RWPE1 (cell line): ENCODE measurements at regions not wholly inside any gene's neighbourhood (a gene's known extent, or its start where the extent isn't known, plus 50 kb on each side); places are given as distances from the start of the nearest gene placed in this dataset.

Experiments used
- CTCF ChIA-PET: fragments of 350-600 bp; sonication (Branson Sonifier 250); formaldehyde crosslinking; extraction: SDS; loops from one replicate; lab custom pipeline; 2021; lab: Yijun Ruan, JAX
- POLR2A ChIA-PET: fragments of 400-600 bp; formaldehyde crosslinking; extraction: SDS; loops from one replicate; lab custom pipeline; 2020; ENCODE audit warnings: antibody characterized with exemption; ENCODE audit not compliant: low non-redundant PET; lab: Yijun Ruan, JAX
- DNase-seq: peaks from one replicate; pipeline ENCODE4 v3.0.0; 2012; ENCODE audit warnings: low spot score
- H3K27ac ChIP-seq: fragments of 450-650 bp; 2 replicates; pipeline ENCODE4 v1.5.1; 2017
- CTCF ChIP-seq: fragments of 450-650 bp; conservative IDR thresholded peaks from 2 replicates; pipeline ENCODE4 v1.5.1; 2017; ENCODE audit warnings: low read depth, mild to moderate bottlenecking

GRCh38 chr5:97840643-97841042 lies 657.6 kb upstream of the RIOK2 start:
- DNase-seq: no peak
- ChIA-PET CTCF (interaction anchor here (1.0 kb wide), 1 partner anchor 14 kb away, joined by 3 read pairs; no protein-coding TSS in a partner anchor), POLR2A (no interaction called here)
- TF ChIP-seq CTCF: no peak
- no peak overlapping the region for H3K27ac ChIP-seq

- ChIA-PET POLR2A (no interaction called here), CTCF (interaction anchor here (0.5 kb wide), 1 partner anchor 926 kb away, joined by 5 read pairs; no protein-coding TSS in a partner anchor)
- no peak for DNase-seq
- no peak for TF ChIP-seq CTCF
- no peak overlapping the region for H3K27ac ChIP-seq
These were observed 659.6 kb upstream of the RIOK2 start for GRCh38 chr5:97842687-97843086.

- CTCF ChIA-PET: no interaction called here
- POLR2A ChIA-PET: no interaction called here
- no peak for DNase-seq
- no peak for TF ChIP-seq CTCF
- no peak overlapping the region for H3K27ac ChIP-seq
These were observed 661.8 kb upstream of the RIOK2 start for GRCh38 chr5:97844797-97845196.

GRCh38 chr5:97846643-97847042 lies 663.6 kb upstream of the RIOK2 start:
- ChIA-PET POLR2A (no interaction called here), CTCF (no interaction called here)
- TF ChIP-seq CTCF: no peak
- no peak for DNase-seq
- no peak overlapping the region for H3K27ac ChIP-seq

GRCh38 chr5:97847920-97848631 lies 665.0 kb upstream of the RIOK2 start:
- ChIA-PET POLR2A (no interaction called here), CTCF (no interaction called here)
- no peak overlapping the region for H3K27ac ChIP-seq
- TF ChIP-seq CTCF: no peak
- no peak for DNase-seq

- ChIA-PET POLR2A (no interaction called here), CTCF (no interaction called here)
- no peak overlapping the region for H3K27ac ChIP-seq
- DNase-seq: no peak
- TF ChIP-seq CTCF: no peak
These were observed 668.0 kb upstream of the RIOK2 start for GRCh38 chr5:97851036-97851435.
